H9 (cell line): ENCODE measurements at regions not wholly inside any gene's neighbourhood (a gene's known extent, or its start where the extent isn't known, plus 50 kb on each side); places are given as distances from the start of the nearest gene placed in this dataset.

Source experiments
- DNase-seq: peaks from one replicate; pipeline ENCODE4 v3.0.0-alpha.2; 2017
- H2AFZ ChIP-seq: one replicate; pipeline ENCODE4 v1.6.1; 2013; ENCODE audit warnings: mild to moderate bottlenecking, low read length, control low read depth, moderate library complexity
- H2AK5ac ChIP-seq: 2 replicates; pipeline ENCODE4 v1.6.1; 2013; ENCODE audit warnings: low read length, control low read depth, mixed read lengths; ENCODE audit not compliant: insufficient read length
- H2BK120ac ChIP-seq: one replicate; pipeline ENCODE4 v1.6.1; 2013; ENCODE audit warnings: low read depth, mild to moderate bottlenecking, low read length, control low read depth, inconsistent platforms; ENCODE audit not compliant: poor library complexity, severe bottlenecking
- H2BK12ac ChIP-seq: 2 replicates; pipeline ENCODE4 v1.6.1; 2013; ENCODE audit warnings: low read length, control low read depth, mixed read lengths, low read depth; ENCODE audit not compliant: insufficient read length
- H2BK15ac ChIP-seq: 2 replicates; pipeline ENCODE4 v1.6.1; 2013; ENCODE audit warnings: low read depth, low read length, control low read depth
- H2BK20ac ChIP-seq: one replicate; pipeline ENCODE4 v1.6.1; 2013; ENCODE audit warnings: low read depth, mild to moderate bottlenecking, low read length, control low read depth, inconsistent platforms; ENCODE audit not compliant: poor library complexity, severe bottlenecking
- H2BK5ac ChIP-seq: 2 replicates; pipeline ENCODE4 v1.6.1; 2013; ENCODE audit warnings: low read length, control low read depth, mixed read lengths; ENCODE audit not compliant: insufficient read length
- H3K14ac ChIP-seq: 2 replicates; pipeline ENCODE4 v1.6.1; 2013; ENCODE audit warnings: low read length, control low read depth; ENCODE audit not compliant: insufficient read depth
- H3K18ac ChIP-seq: 2 replicates; pipeline ENCODE4 v1.6.1; 2013; ENCODE audit warnings: low read depth, mild to moderate bottlenecking, mixed read lengths, low read length, control low read depth; ENCODE audit not compliant: insufficient read length
- H3K23ac ChIP-seq: 2 replicates; pipeline ENCODE4 v1.6.1; 2013; ENCODE audit warnings: low read length, control low read depth, mixed read lengths, low read depth; ENCODE audit not compliant: insufficient read length
- H3K23me2 ChIP-seq: 2 replicates; pipeline ENCODE4 v1.6.1; 2013; ENCODE audit warnings: low read depth, mild to moderate bottlenecking, mixed read lengths, low read length, control low read depth; ENCODE audit not compliant: insufficient read length, poor library complexity, severe bottlenecking
- H3K27ac ChIP-seq: 2 replicates; pipeline ENCODE4 v1.5.1; 2013; ENCODE audit warnings: low read length, control low read depth, mixed read lengths, low read depth; ENCODE audit not compliant: insufficient read length
- H3K27me3 ChIP-seq: 2 replicates; pipeline ENCODE4 v1.6.1; 2013; ENCODE audit warnings: low read length, control low read depth, inconsistent platforms; ENCODE audit not compliant: insufficient read depth
- H3K4ac ChIP-seq: 2 replicates; pipeline ENCODE4 v1.6.1; 2013; ENCODE audit warnings: low read depth, mild to moderate bottlenecking, control low read depth, inconsistent platforms, low read length, moderate library complexity
- H3K4me1 ChIP-seq: 2 replicates; pipeline ENCODE4 v1.6.1; 2013; ENCODE audit warnings: low read length, control low read depth, inconsistent platforms; ENCODE audit not compliant: insufficient read depth
- H3K4me2 ChIP-seq: 2 replicates; pipeline ENCODE4 v1.6.1; 2013; ENCODE audit warnings: low read length, control low read depth, mixed read lengths; ENCODE audit not compliant: insufficient read length, insufficient read depth
- H3K56ac ChIP-seq: 2 replicates; pipeline ENCODE4 v1.6.1; 2013; ENCODE audit warnings: low read depth, mild to moderate bottlenecking, mixed read lengths, low read length, control low read depth; ENCODE audit not compliant: insufficient read length
- H3K79me1 ChIP-seq: 2 replicates; pipeline ENCODE4 v1.6.1; 2013; ENCODE audit warnings: low read depth, mild to moderate bottlenecking, moderate library complexity, low read length, control low read depth, inconsistent platforms; ENCODE audit not compliant: insufficient read depth, poor library complexity, severe bottlenecking
- H3K79me2 ChIP-seq: 2 replicates; pipeline ENCODE4 v1.6.1; 2013; ENCODE audit warnings: low read length, control low read depth, inconsistent platforms; ENCODE audit not compliant: insufficient read depth
- H3K9ac ChIP-seq: 2 replicates; pipeline ENCODE4 v1.6.1; 2013; ENCODE audit warnings: low read length, control low read depth, mixed read lengths; ENCODE audit not compliant: insufficient read length; ENCODE audit errors: extremely low read depth
- H3K9me3 ChIP-seq: one replicate; pipeline ENCODE4 v1.6.1; 2013; ENCODE audit warnings: low read depth, low read length, inconsistent platforms; ENCODE audit not compliant: control insufficient read depth
- H3T11ph ChIP-seq: one replicate; pipeline ENCODE4 v1.6.1; 2013; ENCODE audit warnings: mild to moderate bottlenecking, low read length, control low read depth, inconsistent platforms
- H4K20me1 ChIP-seq: one replicate; pipeline ENCODE4 v1.6.1; 2013; ENCODE audit not compliant: control insufficient read depth, insufficient read length, insufficient read depth
- H4K5ac ChIP-seq: 2 replicates; pipeline ENCODE4 v1.6.1; 2013; ENCODE audit warnings: low read depth, mild to moderate bottlenecking, mixed read lengths, low read length, control low read depth; ENCODE audit not compliant: insufficient read length
- H4K8ac ChIP-seq: replicated peaks from 2 replicates; pipeline ENCODE4 v1.6.1; 2013; ENCODE audit warnings: low read length, control low read depth, mixed read lengths, low read depth; ENCODE audit not compliant: insufficient read length
- H4K91ac ChIP-seq: 2 replicates; pipeline ENCODE4 v1.6.1; 2013; ENCODE audit warnings: low read depth, mild to moderate bottlenecking, moderate library complexity, mixed read lengths, low read length, control low read depth; ENCODE audit not compliant: insufficient read length
- H3K27ac Mint-ChIP-seq, 3 experiments: 2 replicates in 2 of 3; 3 replicates in 1 of 3; pipeline ENCODE4 v1.8.0; 2020 to 2021; ENCODE audit warnings: mixed read lengths in 3 of 3, mild to moderate bottlenecking in 1 of 3, moderate library complexity in 1 of 3
- H3K27me3 Mint-ChIP-seq: 2 replicates; pipeline ENCODE4 v1.8.0; 2021; ENCODE audit warnings: low read depth, mild to moderate bottlenecking, moderate library complexity, mixed read lengths
- H3K36me3 Mint-ChIP-seq, 3 experiments: 2 replicates in 2 of 3; 3 replicates in 1 of 3; pipeline ENCODE4 v1.8.0; 2020 to 2021; ENCODE audit warnings: low read depth in 3 of 3, mixed read lengths in 3 of 3; ENCODE audit not compliant: insufficient read depth in 1 of 3
- H3K4me1 Mint-ChIP-seq, 2 experiments: 2 replicates each; pipeline ENCODE4 v1.8.0; 2020; ENCODE audit warnings: mixed read lengths in 2 of 2
- H3K4me3 Mint-ChIP-seq, 2 experiments: 2 replicates in 1 of 2; 3 replicates in 1 of 2; pipeline ENCODE4 v1.8.0; 2020 to 2021; ENCODE audit warnings: mild to moderate bottlenecking in 2 of 2, mixed read lengths in 2 of 2, moderate library complexity in 1 of 2
- H3K9me3 Mint-ChIP-seq, 2 experiments: 2 replicates in 1 of 2; 3 replicates in 1 of 2; pipeline ENCODE4 v1.8.0; 2020; ENCODE audit warnings: mild to moderate bottlenecking in 2 of 2, mixed read lengths in 2 of 2, moderate library complexity in 1 of 2
- WGBS: extraction: QIAGEN DNeasy Blood & Tissue Kit; methylation state at CpG from one replicate; pipeline ENCODE4 v1.1.7; 2013; ENCODE audit warnings: missing lambda C conversion rate, low lambda C conversion rate, mixed read lengths; ENCODE audit not compliant: insufficient read length; ENCODE audit errors: extremely low coverage; 5-methylcytosine and 5-hydroxymethylcytosine counted together
- TF ChIP-seq, protein P1 (sequence below): fragments of 200-600 bp; sonication (generic); conservative IDR thresholded peaks from 3 replicates; pipeline ENCODE4 v1.8.0; 2021; ENCODE audit warnings: antibody characterized with exemption, mild to moderate bottlenecking

DNA sequence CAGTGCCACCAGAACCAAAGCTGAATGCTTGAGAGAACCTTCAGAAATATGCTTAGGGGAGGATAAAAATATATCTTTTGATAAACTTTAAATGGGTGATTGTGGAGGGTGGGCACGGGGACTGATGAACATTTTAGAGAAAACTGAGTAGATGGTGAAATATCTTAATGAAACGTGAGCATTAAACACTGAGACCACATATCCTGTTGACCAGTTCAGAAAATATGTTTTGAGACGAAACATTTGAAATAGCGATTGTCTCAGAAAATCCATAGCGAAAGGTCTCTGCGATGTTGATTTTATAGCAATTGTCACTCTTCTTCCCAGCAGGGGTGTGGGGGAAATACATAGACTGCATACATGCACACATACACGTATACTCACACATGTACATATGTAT, 231.0 kb downstream of the ESM1 start:
- Mint-ChIP-seq H3K27ac (no peak overlapping the region), H3K4me3 (no peak overlapping the region), H3K9me3 (no peaks in the 10 kb centered on the region; a peak in 1 of 5 replicates), H3K27me3 (no peaks in the 10 kb centered on the region), H3K36me3 (no peaks in the 10 kb centered on the region; a peak in 1 of 7 replicates), H3K4me1 (peaks cover 3 to 4% of the 10 kb centered on the region in 2 experiments; a peak in 1 of 4 replicates)
- Histone ChIP-seq H3K27me3 (no peaks in the 10 kb centered on the region), H4K5ac (no peak overlapping the region), H3K4me2 (no peak overlapping the region), H2BK20ac (no peak overlapping the region), H3K79me2 (no peaks in the 10 kb centered on the region), H2AFZ (no peak overlapping the region), H3K4me1 (no peaks in the 10 kb centered on the region), H3K9ac (no peak overlapping the region), H3T11ph (no peak overlapping the region), H4K91ac (no peak overlapping the region), H3K9me3 (no peaks in the 10 kb centered on the region), H2BK12ac (no peak overlapping the region), H2BK120ac (no peak overlapping the region), H3K79me1 (no peaks in the 10 kb centered on the region), H3K14ac (no peak overlapping the region), H2AK5ac (no peak overlapping the region), H4K20me1 (no peaks in the 10 kb centered on the region), H4K8ac (no peak overlapping the region), H2BK5ac (no peak overlapping the region), H2BK15ac (no peak overlapping the region), H3K4ac (no peak overlapping the region), H3K56ac (no peak overlapping the region), H3K27ac (no peak overlapping the region), H3K23ac (no peak overlapping the region), H3K23me2 (no peaks in the 10 kb centered on the region), H3K18ac (no peak overlapping the region)
- TF ChIP-seq, protein P1, sequence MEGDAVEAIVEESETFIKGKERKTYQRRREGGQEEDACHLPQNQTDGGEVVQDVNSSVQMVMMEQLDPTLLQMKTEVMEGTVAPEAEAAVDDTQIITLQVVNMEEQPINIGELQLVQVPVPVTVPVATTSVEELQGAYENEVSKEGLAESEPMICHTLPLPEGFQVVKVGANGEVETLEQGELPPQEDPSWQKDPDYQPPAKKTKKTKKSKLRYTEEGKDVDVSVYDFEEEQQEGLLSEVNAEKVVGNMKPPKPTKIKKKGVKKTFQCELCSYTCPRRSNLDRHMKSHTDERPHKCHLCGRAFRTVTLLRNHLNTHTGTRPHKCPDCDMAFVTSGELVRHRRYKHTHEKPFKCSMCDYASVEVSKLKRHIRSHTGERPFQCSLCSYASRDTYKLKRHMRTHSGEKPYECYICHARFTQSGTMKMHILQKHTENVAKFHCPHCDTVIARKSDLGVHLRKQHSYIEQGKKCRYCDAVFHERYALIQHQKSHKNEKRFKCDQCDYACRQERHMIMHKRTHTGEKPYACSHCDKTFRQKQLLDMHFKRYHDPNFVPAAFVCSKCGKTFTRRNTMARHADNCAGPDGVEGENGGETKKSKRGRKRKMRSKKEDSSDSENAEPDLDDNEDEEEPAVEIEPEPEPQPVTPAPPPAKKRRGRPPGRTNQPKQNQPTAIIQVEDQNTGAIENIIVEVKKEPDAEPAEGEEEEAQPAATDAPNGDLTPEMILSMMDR = no peak
- DNase-seq = no peak
- no CpG with 5 or more reads among the region's 7 CpGs for WGBS
